Muscle of leg (tissue), 3 donors: ENCODE measurements at regions not wholly inside any gene's neighbourhood (a gene's known extent, or its start where the extent isn't known, plus 50 kb on each side); places are given as distances from the start of the nearest gene placed in this dataset.
"Not testable (repeated sequence)": the region's sequence is repeated elsewhere in the genome, so short reads cannot be mapped to it uniquely, and the experiment has no call there.

Source experiments
- DNase-seq: peaks from one replicate; pipeline ENCODE4 v3.0.0; 2013
- H3K27ac ChIP-seq: one replicate; pipeline ENCODE4 v1.5.1; 2013; ENCODE audit warnings: mild to moderate bottlenecking, low read length, control low read depth
- H3K27me3 ChIP-seq: one replicate; pipeline ENCODE4 v1.6.1; 2013; ENCODE audit warnings: low read length; ENCODE audit not compliant: control insufficient read depth, insufficient read depth
- H3K36me3 ChIP-seq: one replicate; pipeline ENCODE4 v1.6.1; 2013; ENCODE audit warnings: low read length; ENCODE audit not compliant: control insufficient read depth, insufficient read depth
- H3K4me1 ChIP-seq: one replicate; pipeline ENCODE4 v1.6.1; 2013; ENCODE audit warnings: low read length; ENCODE audit not compliant: control insufficient read depth, insufficient read depth
- H3K4me3 ChIP-seq: one replicate; pipeline ENCODE4 v1.5.1; 2013; ENCODE audit warnings: low read length, control low read depth
- H3K9me3 ChIP-seq: replicated peaks from 2 replicates; pipeline ENCODE4 v1.6.1; 2013; ENCODE audit warnings: low read depth, low read length; ENCODE audit not compliant: control insufficient read depth
- WGBS: methylation state at CpG from one replicate; pipeline ENCODE4 v1.1.5; 2013; ENCODE audit warnings: missing lambda C conversion rate; ENCODE audit not compliant: insufficient coverage; 5-methylcytosine and 5-hydroxymethylcytosine counted together

DNA sequence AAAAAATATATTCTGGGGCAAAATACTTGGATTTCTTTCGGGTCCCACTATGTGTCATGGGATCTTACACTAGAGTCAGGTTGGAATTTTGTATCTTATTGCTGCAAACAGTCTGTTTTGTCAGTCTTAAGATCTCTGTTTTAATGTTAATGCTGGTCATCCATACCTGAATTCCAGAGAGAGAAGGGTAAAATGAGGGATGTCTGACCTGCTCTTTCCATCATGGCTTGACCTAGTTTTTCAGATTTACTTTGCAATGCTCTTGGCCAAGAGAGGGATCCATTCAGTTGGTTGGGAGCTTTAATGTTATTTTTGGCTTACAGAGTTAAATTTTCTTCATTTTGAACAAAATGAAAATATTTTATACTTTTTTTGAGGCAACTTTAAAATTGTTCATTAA lies 117.2 kb downstream of the CASP12 start:
- no peak overlapping the region for H3K27ac ChIP-seq
- no CpG with 5 or more reads among the region's 1 CpG for WGBS
- DNase-seq: no peak
- no peaks in the 10 kb centered on the region for H3K27me3 ChIP-seq
- H3K4me1 ChIP-seq: no peaks in the 10 kb centered on the region
- H3K4me3 ChIP-seq: no peak overlapping the region
- H3K36me3 ChIP-seq: no peaks in the 10 kb centered on the region
- no peaks in the 10 kb centered on the region for H3K9me3 ChIP-seq

DNA sequence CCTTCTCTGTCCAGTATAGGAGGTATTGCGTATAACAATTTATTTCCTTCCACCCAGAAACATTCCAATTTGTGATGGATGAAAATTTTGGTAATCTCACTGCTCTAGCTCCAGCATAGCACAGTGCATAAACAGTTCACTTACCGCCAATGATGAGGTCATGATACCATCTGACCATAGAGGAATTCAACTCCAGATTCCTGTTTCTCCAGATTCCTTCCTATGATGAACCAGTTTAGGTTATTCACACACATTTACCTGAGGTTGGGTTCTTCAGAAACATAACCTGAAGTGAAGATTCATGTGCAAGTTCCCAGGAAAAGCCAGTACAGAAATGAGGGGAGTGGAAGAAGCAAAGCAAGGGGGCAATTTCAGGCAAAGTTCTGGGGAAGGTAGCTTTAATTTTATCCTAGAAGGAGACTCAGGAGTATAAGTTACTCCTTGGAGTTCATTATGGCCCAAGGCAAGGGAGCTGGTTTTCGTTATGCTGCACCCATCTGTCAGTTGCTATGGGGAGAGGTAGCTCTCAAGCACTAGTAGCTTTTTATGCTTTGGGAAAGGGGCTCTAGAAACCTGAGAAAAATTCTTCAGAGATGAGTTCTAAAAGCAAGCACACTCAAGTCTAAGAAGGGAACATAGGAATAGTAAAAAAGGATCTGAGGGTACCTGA lies 121.6 kb downstream of the CASP12 start:
- H3K9me3 ChIP-seq: no peaks in the 10 kb centered on the region
- no peak overlapping the region for H3K4me3 ChIP-seq
- no peaks in the 10 kb centered on the region for H3K27me3 ChIP-seq
- no peak for DNase-seq
- no peak overlapping the region for H3K27ac ChIP-seq
- 100% methylated on average over 1 of the region's 3 CpGs for WGBS
- H3K36me3 ChIP-seq: no peaks in the 10 kb centered on the region
- H3K4me1 ChIP-seq: no peaks in the 10 kb centered on the region

GRCh38 chr11:104774578-104774977 lies 123.7 kb downstream of the CASP12 start:
- no peak overlapping the region for H3K4me3 ChIP-seq
- no CpG with 5 or more reads among the region's 2 CpGs for WGBS
- H3K36me3 ChIP-seq: no peaks in the 10 kb centered on the region
- DNase-seq: no peak
- H3K27ac ChIP-seq: no peak overlapping the region
- no peaks in the 10 kb centered on the region for H3K4me1 ChIP-seq
- H3K27me3 ChIP-seq: no peaks in the 10 kb centered on the region
- H3K9me3 ChIP-seq: no peaks in the 10 kb centered on the region

DNA sequence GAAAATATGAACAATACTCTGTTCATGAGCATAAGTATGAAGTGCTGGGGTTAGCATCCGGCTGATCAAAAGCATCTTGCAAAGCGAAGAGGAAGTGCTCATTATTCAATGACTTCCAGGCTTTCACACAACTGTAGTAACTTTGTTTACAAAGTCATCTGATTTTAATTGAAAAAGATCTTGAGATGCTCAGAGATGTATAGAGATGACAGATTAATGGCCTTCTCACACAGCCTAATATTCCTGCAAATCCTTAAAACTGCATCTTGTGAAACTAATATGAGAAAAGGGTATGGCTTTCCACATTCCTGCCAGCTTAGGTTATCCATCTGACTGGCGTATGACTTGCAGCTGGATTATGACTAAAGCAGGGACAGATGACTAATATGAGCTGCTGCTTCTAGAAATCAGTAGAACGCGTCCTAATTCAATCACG lies 125.4 kb downstream of the CASP12 start:
- peak; percentile 81 for DNase-seq
- Histone ChIP-seq H3K27ac (peak overlapping the region; percentile 33), H3K4me3 (no peak overlapping the region), H3K36me3 (no peaks in the 10 kb centered on the region), H3K27me3 (no peaks in the 10 kb centered on the region), H3K4me1 (no peaks in the 10 kb centered on the region), H3K9me3 (no peaks in the 10 kb centered on the region)
- WGBS: 0% methylated on average over 2 of the region's 6 CpGs

GRCh38 chr11:104771763-104772162 lies 126.5 kb downstream of the CASP12 start:
- DNase-seq: no peak
- Histone ChIP-seq H3K27ac (no peak overlapping the region), H3K27me3 (no peaks in the 10 kb centered on the region), H3K4me1 (no peaks in the 10 kb centered on the region), H3K4me3 (no peak overlapping the region), H3K36me3 (no peaks in the 10 kb centered on the region), H3K9me3 (no peaks in the 10 kb centered on the region)
- WGBS: 100% methylated on average over 2 of the region's 3 CpGs

DNA sequence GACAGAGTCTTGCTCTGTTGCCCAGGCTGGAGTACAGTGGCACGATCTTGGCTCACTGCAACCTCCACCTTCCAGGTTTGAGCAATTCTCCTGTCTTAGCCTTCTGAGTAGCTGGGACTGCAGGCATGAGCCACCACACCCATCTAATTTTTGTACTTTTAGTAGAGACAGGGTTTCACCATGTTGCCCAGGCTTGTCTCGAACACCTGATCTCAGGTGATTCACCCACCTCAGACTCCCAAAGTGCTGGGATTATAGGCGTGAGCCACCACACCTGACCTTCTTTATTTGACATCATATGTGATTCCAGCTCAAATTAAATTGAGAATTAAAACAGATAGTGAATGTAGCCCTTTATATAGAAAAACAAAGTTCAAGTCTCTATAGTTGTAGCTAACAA lies 127.2 kb downstream of the CASP12 start:
- H3K4me3 ChIP-seq, H3K27me3 ChIP-seq, H3K36me3 ChIP-seq, H3K27ac ChIP-seq, H3K9me3 ChIP-seq, DNase-seq, H3K4me1 ChIP-seq: not testable (repeated sequence)
- WGBS: 67% methylated on average over 1 of the region's 3 CpGs

GRCh38 chr11:104765401-104766095 lies 132.7 kb downstream of the CASP12 start:
- no peaks in the 10 kb centered on the region for H3K4me1 ChIP-seq
- H3K9me3 ChIP-seq: no peaks in the 10 kb centered on the region
- H3K4me3 ChIP-seq: no peak overlapping the region
- WGBS: 80% methylated on average over 1 of the region's 8 CpGs
- H3K27me3 ChIP-seq: no peaks in the 10 kb centered on the region
- peak; percentile 14 for DNase-seq
- no peaks in the 10 kb centered on the region for H3K36me3 ChIP-seq
- H3K27ac ChIP-seq: no peak overlapping the region

GRCh38 chr11:104764710-104765045 lies 133.6 kb downstream of the CASP12 start:
- Histone ChIP-seq H3K27ac (no peak overlapping the region), H3K36me3 (no peaks in the 10 kb centered on the region), H3K4me1 (no peaks in the 10 kb centered on the region), H3K4me3 (no peak overlapping the region), H3K9me3 (peaks cover 3% of the 10 kb centered on the region), H3K27me3 (no peaks in the 10 kb centered on the region)
- DNase-seq: peak; percentile 38
- WGBS: no CpG with 5 or more reads among the region's 1 CpG

- H3K27ac ChIP-seq: no peak overlapping the region
- no peaks in the 10 kb centered on the region for H3K4me1 ChIP-seq
- H3K9me3 ChIP-seq: peaks cover 3% of the 10 kb centered on the region
- peak; percentile 9 for DNase-seq
- no peaks in the 10 kb centered on the region for H3K27me3 ChIP-seq
- no peak overlapping the region for H3K4me3 ChIP-seq
- WGBS: no CpG with 5 or more reads among the region's 5 CpGs
- no peaks in the 10 kb centered on the region for H3K36me3 ChIP-seq
Observed at GRCh38 chr11:104763930-104764709, 134.1 kb downstream of the CASP12 start.

DNA sequence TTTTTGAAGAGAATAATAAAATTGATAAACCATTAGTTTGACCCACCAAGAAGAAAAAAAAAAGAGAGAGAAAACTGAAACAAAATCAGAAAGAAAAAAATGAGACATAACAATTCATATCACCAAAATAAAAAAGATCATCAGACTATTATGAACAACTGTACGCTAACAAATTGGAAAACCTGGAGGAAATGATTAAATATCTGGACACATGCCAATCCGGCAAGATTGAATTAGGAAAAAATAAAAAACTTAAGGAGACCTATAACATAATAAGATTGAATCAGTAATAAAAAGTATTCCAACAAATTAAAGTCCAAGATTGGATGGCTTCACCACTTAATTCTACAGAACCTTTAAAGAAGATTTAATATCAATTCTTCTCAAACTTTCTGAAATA lies 136.7 kb downstream of the CASP12 start:
- no peaks in the 10 kb centered on the region for H3K27me3 ChIP-seq
- no CpG with 5 or more reads among the region's 2 CpGs for WGBS

More for the DNA sequence above, 136.7 kb downstream of the CASP12 start:
- no peak for DNase-seq
- no peaks in the 10 kb centered on the region for H3K4me1 ChIP-seq
- no peak overlapping the region for H3K4me3 ChIP-seq
- H3K9me3 ChIP-seq: peaks cover 3% of the 10 kb centered on the region
- H3K27ac ChIP-seq: no peak overlapping the region
- H3K36me3 ChIP-seq: no peaks in the 10 kb centered on the region
